DMS 273 (cell line): ENCODE measurements at regions not wholly inside any gene's neighbourhood (a gene's known extent, or its start where the extent isn't known, plus 50 kb on each side); places are given as distances from the start of the nearest gene placed in this dataset.
"Not testable (repeated sequence)": the region's sequence is repeated elsewhere in the genome, so short reads cannot be mapped to it uniquely, and the experiment has no call there.

Experiments
- DNase-seq: peaks from one replicate; lab custom pipeline; 2025; ENCODE audit not compliant: unreplicated experiment; lab: John Stamatoyannopoulos, UW

- no peak for DNase-seq
Observed at GRCh38 chr1:5603353-5604104, 388.7 kb downstream of the NPHP4 start.

GRCh38 chr1:5602718-5603117 is 389.5 kb downstream of the NPHP4 start:
- not testable (repeated sequence) for DNase-seq

- no peak for DNase-seq
Observed at GRCh38 chr1:5601516-5601915, 390.7 kb downstream of the NPHP4 start.

- no peak for DNase-seq
Observed at GRCh38 chr1:5599541-5599940, 392.7 kb downstream of the NPHP4 start.

- DNase-seq = no peak
Observed at GRCh38 chr1:5598824-5599395, 393.3 kb downstream of the NPHP4 start.

- no peak for DNase-seq
Observed at GRCh38 chr1:5597991-5598823, 394.0 kb downstream of the NPHP4 start.

- DNase-seq = no peak
Observed at GRCh38 chr1:5597171-5597850, 394.9 kb downstream of the NPHP4 start.

- no peak for DNase-seq
Observed at GRCh38 chr1:5596651-5597050, 395.6 kb downstream of the NPHP4 start.

GRCh38 chr1:5595531-5596170 is 396.6 kb downstream of the NPHP4 start:
- no peak for DNase-seq

- DNase-seq = no peak
Observed at GRCh38 chr1:5594056-5594956, 397.9 kb downstream of the NPHP4 start.

GRCh38 chr1:5590717-5591116 is 401.5 kb downstream of the NPHP4 start:
- DNase-seq = no peak

GRCh38 chr1:5586629-5587028 is 405.6 kb downstream of the NPHP4 start:
- no peak for DNase-seq

- DNase-seq = no peak
Observed at GRCh38 chr1:5585256-5585655, 407.0 kb downstream of the NPHP4 start.

GRCh38 chr1:5580926-5581325 is 411.3 kb downstream of the NPHP4 start:
- DNase-seq = no peak

- no peak for DNase-seq
Observed at GRCh38 chr1:5579966-5580365, 412.3 kb downstream of the NPHP4 start.

- no peak for DNase-seq
Observed at GRCh38 chr1:5578690-5579089, 413.5 kb downstream of the NPHP4 start.

GRCh38 chr1:5577255-5578040 is 414.8 kb downstream of the NPHP4 start:
- DNase-seq = no peak

- no peak for DNase-seq
Observed at GRCh38 chr1:5576673-5577065, 415.6 kb downstream of the NPHP4 start.

GRCh38 chr1:5576011-5576672 is 416.1 kb downstream of the NPHP4 start:
- no peak for DNase-seq
